ENCODE measurements at regions not wholly inside any gene's neighbourhood (a gene's known extent, or its start where the extent isn't known, plus 50 kb on each side); places are given as distances from the start of the nearest gene placed in this dataset.
"Not testable (repeated sequence)": the region's sequence is repeated elsewhere in the genome, so short reads cannot be mapped to it uniquely, and the experiment has no call there.

GRCh38 chr12:66733321-66733720 is 54.4 kb upstream of the GRIP1 start:
- DNase-seq, result no peak

DNA sequence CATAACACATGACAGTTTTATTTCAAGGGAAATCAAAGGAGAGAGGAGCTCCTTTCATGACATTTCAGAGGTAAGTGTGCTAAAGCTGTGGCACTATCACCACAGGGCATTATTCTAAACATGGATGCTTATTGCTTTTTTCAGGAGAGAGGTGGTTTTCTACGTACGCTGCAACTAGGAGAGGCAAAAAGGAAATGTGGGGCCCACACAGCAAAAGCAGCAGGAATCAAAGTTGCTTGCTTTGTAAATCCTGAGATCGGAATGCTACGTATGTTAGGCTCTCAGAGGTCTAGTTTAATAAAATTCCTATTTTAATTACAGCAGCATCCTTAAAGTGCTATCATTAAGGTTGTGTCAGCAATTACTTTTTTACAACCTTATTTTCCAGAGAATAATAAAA is 55.0 kb upstream of the GRIP1 start:
- DNase-seq, result no peak

- DNase-seq, result no peak
Observed at GRCh38 chr12:66735275-66735674, 56.4 kb upstream of the GRIP1 start.

DNA sequence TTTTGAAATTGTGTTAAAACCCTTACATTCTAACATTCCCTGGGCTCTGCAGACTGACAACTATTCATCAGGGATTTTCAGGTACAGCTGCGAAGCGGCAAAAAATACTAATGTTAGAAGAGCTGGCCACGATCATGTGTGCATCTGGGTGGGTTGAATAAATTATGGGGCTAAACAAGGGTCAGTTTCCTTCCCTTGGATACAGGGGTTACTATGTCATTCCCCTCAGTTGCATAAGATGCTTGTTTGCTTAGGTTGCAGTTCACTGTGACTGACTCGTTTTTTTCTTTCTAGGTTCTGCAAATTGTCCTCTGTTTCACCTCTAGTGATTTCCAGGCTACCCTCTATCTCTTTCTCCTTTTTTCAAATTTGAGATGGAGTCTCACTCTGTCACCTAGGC is 58.1 kb upstream of the GRIP1 start:
- DNase-seq, result no peak

GRCh38 chr12:66739266-66739665 is 60.4 kb upstream of the GRIP1 start:
- no peak for DNase-seq

DNA sequence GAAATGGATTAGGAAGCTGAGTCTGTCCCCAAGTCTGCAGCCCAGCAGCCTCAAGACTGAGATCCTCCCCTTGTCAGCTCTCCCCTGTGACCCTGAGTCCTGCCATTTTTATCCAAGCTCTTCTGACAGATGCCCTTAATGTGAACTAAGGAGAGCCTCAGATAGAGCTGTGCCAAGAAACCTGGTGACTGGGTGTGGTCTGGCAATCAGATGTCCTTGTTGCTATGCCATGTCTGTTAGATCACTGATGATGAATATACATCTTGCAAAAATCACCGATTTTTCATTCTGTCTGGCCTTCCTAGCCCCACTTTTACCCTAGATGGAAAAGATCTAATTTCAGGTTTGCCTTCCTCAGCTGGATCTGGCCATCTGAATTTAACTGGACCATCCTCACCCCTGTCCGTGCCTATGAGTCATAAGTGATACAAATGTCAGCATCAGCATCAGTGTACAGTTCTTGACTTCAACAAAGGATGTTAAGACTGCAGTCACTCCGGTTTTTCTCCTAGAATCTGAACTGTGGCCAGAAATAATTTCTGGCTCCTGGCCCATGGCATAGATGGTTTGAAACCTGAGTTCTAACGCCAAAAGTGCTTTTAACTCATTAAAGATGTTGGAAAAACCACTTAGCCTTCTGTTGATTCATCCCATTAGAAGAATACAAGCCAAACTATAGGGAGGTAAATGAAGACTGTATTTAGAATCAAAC is 61.2 kb upstream of the GRIP1 start:
- DNase-seq, result no peak

DNA sequence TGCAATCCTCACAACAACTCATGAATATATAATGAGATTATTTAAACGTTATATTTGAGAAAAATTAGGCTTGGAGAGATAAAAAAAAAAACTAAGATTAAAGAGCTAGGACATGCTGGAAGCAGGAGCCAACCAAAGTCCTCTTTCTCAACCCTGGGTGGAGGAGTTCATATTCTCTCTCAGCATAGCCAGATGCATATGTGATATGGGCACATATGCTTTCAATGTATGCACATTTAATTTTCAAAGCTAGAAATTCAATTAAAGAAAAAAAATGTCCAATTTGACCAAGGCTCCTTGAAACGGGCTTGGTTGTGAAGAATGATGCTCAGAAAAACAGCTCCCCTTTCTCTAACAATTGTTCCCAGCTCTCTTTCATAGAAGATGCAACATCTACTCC is 61.9 kb upstream of the GRIP1 start:
- no peak for DNase-seq

DNA sequence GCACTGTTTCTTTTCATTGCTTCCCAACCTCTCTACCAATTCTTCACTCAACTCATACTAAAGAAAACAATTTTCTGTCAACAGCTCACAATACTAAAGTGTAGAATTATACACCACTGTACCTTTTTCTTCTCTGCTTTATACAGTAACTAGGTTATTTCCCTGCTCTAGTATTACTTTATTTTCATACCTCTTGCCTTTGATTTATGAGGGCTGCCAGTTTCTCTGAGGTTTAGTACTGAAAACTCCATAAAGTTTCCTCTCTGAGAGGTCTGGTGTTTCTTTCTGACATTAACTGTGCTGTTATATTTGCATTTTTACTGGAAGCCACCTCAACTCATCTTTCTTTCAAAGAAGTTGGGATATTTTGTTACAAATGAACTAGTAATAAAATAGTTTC is 63.0 kb upstream of the GRIP1 start:
- DNase-seq, result no peak

DNA sequence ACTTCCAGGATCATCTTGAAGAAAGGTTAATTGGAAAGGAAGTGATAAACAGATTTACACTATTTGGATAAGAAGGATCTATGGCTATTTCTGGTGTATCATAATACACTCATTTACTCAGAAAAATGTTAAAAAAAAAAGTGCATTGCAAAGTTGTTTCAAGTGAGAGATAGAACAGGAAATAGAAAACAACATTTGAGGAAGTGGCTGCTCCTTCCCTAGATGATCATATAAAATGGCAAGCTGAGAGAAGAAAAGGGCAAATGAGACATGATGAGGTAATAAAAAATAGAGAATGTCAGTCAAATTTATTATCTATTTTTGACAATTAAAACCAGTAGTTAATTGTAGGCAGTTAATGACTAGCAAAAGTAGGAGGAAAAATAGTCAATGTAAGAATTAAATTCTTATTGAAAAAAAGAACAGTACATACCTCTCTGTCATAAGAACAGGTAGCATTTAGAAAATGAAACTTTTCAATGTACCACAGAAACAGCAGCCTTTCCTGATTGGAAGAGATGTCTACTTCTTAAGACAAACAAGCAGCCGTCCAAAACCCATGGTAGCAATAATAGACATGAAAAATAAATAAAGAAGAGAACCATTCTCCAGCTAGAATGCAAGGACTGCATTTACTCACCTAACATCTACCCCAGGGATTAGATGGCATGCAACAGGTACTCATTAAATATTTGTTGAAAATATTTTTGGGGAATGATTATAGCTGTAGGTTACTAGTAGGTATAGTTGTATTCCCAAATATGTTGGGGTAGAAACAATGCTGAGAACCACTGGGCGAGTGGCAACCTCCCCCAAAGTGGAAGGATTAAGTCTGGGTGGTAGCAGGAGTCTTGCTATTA is 63.9 kb upstream of the GRIP1 start:
- no peak for DNase-seq

DNA sequence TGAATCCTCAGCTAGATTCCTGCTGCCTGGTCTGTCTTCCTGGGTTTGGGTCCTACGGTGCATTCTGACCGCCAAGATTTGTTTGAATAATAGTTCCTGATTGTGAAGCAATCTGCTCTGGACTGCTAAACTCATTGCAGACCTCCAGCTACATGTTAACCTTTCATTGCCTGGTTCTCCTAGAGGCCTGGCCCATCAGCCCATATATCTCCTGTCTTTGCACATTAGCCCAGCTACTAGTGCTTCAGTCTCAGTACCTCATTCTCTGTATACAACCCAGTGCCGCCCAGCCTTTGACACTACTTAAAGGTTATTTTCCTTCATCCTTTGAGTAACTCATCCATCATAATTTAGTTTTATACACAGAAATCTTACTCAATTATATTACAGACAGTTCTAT is 65.6 kb upstream of the GRIP1 start:
- DNase-seq, result no peak

GRCh38 chr12:66744956-66745383 is 66.1 kb upstream of the GRIP1 start:
- DNase-seq, result no peak

GRCh38 chr12:66746489-66747201 is 67.8 kb upstream of the GRIP1 start:
- DNase-seq, result no peak

DNA sequence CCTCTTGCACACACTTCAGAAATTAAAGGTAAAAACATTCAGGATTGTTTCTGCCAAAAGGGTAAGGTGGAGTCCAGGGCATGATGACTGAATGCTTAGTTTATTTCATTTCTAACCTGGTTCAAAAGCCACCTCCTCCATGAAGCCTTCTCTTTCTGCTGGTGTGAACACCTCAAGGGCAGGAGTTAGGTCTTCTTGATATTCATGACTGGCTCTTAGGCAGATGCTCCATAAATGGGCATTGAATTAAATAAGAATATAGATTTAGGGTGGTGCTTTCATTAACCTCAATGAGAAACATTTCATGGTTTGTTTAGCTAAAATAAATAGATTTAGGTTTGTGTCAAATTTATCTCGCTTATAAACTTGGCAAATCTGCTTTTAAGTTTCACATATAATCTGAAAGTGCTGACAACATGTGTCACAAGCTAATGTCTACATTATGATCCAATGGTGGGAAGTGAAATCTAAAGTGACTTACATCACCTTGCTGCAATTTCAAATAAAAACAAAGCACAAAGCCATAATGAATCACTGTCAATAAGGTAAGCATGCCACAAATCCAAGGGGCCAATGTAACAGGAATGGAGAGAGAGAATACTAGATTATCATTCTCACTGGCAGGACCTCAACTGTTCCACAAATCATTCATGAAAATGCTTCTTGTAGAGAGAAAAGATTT is 72.7 kb upstream of the GRIP1 start:
- no peak for DNase-seq

- no peak for DNase-seq
Observed at GRCh38 chr12:66753810-66754209, 74.9 kb upstream of the GRIP1 start.

- no peak for DNase-seq
Observed at GRCh38 chr12:66755727-66756395, 77.0 kb upstream of the GRIP1 start.

DNA sequence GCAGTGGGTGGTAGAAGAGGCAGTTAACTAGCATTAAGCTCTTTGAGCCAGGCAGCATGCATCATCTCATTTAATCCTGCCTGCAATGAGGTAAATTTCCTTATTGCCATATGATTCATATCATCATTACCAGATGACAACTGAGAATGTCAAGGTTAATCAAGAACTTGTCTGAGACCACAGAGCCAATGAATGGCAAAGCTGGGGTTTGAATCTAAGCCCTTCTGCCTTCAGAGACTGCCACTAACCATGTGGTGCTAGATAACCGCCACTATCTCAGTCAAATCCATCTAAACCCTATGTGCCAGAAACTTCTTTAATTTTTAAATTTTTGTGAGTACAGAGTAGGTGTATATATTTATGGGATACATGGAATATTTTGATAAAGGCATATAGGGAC is 77.8 kb upstream of the GRIP1 start:
- no peak for DNase-seq

- DNase-seq, result not testable (repeated sequence)
Observed at GRCh38 chr12:66760122-66760521, 81.2 kb upstream of the GRIP1 start.

DNA sequence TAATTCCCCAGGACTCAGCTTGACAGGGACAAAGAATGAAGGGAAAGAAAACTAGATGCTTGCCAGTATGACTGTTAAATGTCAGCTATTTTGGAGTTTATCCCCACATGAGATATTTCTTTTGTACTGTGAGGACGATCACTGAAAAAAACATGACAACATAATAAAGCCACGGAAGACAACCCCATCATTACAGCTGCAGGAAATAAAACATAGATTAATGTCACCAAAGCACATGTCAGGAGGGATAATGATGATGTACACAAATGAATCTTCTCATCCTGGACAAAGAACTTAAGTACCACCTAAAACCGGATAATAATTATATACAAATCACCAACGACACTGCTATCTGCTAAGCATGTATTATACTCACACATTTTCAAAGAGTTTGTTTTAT is 84.6 kb upstream of the GRIP1 start:
- DNase-seq, result no peak

GRCh38 chr12:66765204-66765603 is 86.3 kb upstream of the GRIP1 start:
- no peak for DNase-seq

DNA sequence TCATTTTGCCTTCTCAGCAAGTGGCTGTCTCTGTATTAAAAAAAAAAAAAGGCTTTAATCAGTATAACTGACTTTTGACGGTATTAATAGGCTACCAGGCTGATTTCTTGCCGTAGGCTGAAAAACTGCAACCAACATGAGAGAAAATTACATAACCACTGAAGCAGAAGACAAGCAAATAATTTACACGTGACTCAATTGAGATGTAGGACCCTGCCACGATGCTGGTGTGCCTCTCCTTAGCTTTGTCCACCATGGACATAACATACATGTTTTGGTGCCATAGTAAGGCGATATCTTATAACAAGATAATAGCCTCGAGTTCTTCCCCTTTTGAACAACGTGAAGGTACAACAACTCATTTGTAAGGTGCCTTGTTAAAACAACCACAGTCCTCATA is 88.7 kb upstream of the GRIP1 start:
- DNase-seq, result no peak

DNA sequence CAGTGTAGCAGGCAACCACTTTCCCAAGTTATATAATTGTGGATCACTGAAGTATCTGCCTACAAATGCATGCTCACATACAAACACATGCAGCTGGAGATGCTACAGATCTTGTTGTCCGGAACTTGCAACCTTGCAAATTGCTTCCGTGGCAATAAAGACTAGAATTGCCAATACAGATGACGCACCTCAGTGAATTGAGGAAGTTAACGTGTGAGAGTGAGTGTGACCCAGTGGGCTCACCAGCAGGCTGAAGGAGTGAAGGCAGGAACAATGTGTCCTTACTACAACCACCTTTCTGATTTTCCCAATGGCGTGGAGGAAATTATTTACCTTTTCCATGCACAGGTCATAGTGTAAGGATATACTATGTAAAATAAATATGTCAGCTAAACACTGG is 89.4 kb upstream of the GRIP1 start:
- DNase-seq, result no peak

DNA sequence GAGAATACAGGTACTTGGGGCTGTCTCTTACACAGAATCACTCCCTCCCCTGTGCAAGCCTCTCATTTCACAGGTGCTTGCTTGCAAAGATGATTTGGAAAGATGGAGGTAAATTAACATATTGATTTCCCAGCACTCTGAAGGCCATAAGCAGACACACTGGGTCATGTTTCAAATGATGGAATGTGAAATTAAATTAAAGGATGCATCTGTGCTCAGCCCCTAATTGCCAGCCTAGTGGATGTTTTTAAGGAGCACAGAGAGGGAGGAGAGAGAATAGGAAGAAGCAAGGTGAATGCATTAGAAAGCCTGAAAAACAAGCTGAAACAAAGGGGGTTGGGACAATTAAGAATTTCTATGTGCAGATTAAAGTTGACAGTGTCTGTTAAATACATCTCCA is 96.1 kb upstream of the GRIP1 start:
- no peak for DNase-seq
